Colonic mucosa (tissue), 4 donors: ENCODE measurements at regions not wholly inside any gene's neighbourhood (a gene's known extent, or its start where the extent isn't known, plus 50 kb on each side); places are given as distances from the start of the nearest gene placed in this dataset.

ENCODE experiments used
- DNase-seq: peaks from one replicate; pipeline ENCODE4 v3.0.0-alpha.2; 2020
- H3K27ac ChIP-seq: fragments of 200-600 bp; one replicate; pipeline ENCODE4 v1.8.0; 2021
- H3K27me3 ChIP-seq: fragments of 200-600 bp; one replicate; pipeline ENCODE4 v1.8.0; 2021
- H3K36me3 ChIP-seq: fragments of 200-600 bp; one replicate; pipeline ENCODE4 v1.8.0; 2021
- H3K4me1 ChIP-seq: fragments of 200-600 bp; one replicate; pipeline ENCODE4 v1.8.0; 2021; ENCODE audit warnings: mild to moderate bottlenecking
- H3K4me3 ChIP-seq: fragments of 200-600 bp; one replicate; pipeline ENCODE4 v1.8.0; 2021
- H3K9ac ChIP-seq, 2 donors: one replicate each; pipeline ENCODE4 v1.7.0; 2013; ENCODE audit warnings: control low read depth in 2 of 2, low read depth in 2 of 2, low read length in 2 of 2
- H3K9me3 ChIP-seq: fragments of 200-600 bp; one replicate; pipeline ENCODE4 v1.8.0; 2021
- CTCF ChIP-seq: fragments of 200-600 bp; IDR thresholded peaks from one replicate; pipeline ENCODE4 v1.8.0; 2022; ENCODE audit warnings: antibody characterized with exemption, mild to moderate bottlenecking
- intact Hi-C: fragments of 100-400 bp; cut with DNase I; formaldehyde crosslinking; loops from one replicate; pipeline ENCODE4 v1.14.1; 2022
- donor health status: healthy.
- donor health status: DM: no; HTN: no; CAD: no.
- donor health status: DM: no; HTN: no; CAD: no.

GRCh38 chr11:28976012-28976800 lies 868.0 kb downstream of the METTL15 start:
- Histone ChIP-seq H3K9ac (no peak overlapping the region), H3K27ac (no peak overlapping the region), H3K4me1 (no peaks in the 10 kb centered on the region), H3K27me3 (no peaks in the 10 kb centered on the region), H3K4me3 (no peak overlapping the region), H3K36me3 (no peaks in the 10 kb centered on the region), H3K9me3 (no peaks in the 10 kb centered on the region)
- no peak for TF ChIP-seq CTCF
- DNase-seq, result no peak
- intact Hi-C loops, result no loop called here

DNA sequence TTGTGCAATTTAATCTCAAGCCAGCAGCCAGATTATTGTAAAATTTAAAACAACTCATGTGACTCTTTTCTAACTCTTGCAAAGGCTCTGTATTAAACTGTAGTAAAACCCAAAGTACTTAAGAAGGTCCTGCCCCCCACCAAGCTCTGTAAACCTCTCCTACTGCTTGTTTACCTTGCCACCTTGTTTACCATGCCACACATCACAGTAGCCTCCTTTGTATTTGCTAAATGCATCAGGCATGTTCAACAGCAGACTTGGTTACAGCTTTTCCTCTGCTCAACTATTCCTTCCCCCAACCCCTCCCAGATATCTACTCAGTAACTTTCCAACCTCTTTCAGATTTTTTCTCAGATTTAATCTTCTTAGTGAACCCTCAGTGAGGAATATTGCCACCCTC lies 861.6 kb downstream of the METTL15 start:
- Histone ChIP-seq H3K27ac (no peak overlapping the region), H3K9me3 (no peaks in the 10 kb centered on the region), H3K4me3 (no peak overlapping the region), H3K4me1 (no peaks in the 10 kb centered on the region), H3K27me3 (no peaks in the 10 kb centered on the region), H3K9ac (no peak overlapping the region), H3K36me3 (no peaks in the 10 kb centered on the region)
- no peak for TF ChIP-seq CTCF
- intact Hi-C loops, result no loop called here
- no peak for DNase-seq

- Histone ChIP-seq H3K4me3 (no peak overlapping the region), H3K9me3 (no peaks in the 10 kb centered on the region), H3K27me3 (no peaks in the 10 kb centered on the region), H3K27ac (no peak overlapping the region), H3K9ac (no peak overlapping the region), H3K4me1 (no peaks in the 10 kb centered on the region), H3K36me3 (no peaks in the 10 kb centered on the region)
- DNase-seq, result no peak
- no peak for TF ChIP-seq CTCF
- intact Hi-C loops, result no loop called here
These were observed 858.8 kb downstream of the METTL15 start for GRCh38 chr11:28966951-28967350.

DNA sequence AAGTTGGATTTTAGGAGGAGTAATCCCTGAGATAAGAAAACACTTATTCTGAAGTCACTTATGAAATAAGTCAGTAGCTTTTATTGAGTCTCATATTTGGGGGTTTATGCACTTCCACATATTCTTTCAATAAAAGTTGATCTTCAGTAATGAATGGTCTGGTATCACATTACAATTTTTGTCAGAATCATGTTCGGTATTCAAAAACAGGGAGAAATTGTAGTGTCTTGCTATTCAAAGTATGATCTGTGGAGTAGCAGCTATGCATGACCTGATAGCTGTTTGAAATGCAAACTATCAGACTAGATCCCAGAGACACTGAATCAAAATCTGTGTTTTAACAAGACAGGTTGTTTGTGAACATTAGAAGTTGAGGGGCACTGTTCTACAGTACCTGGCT lies 857.6 kb downstream of the METTL15 start:
- no peaks in the 10 kb centered on the region for H3K4me1 ChIP-seq
- H3K27ac ChIP-seq, result no peak overlapping the region
- no peak for TF ChIP-seq CTCF
- H3K9me3 ChIP-seq, result no peaks in the 10 kb centered on the region
- no peak overlapping the region for H3K9ac ChIP-seq
- intact Hi-C loops, result no loop called here
- no peaks in the 10 kb centered on the region for H3K36me3 ChIP-seq
- no peaks in the 10 kb centered on the region for H3K27me3 ChIP-seq
- no peak overlapping the region for H3K4me3 ChIP-seq
- no peak for DNase-seq

DNA sequence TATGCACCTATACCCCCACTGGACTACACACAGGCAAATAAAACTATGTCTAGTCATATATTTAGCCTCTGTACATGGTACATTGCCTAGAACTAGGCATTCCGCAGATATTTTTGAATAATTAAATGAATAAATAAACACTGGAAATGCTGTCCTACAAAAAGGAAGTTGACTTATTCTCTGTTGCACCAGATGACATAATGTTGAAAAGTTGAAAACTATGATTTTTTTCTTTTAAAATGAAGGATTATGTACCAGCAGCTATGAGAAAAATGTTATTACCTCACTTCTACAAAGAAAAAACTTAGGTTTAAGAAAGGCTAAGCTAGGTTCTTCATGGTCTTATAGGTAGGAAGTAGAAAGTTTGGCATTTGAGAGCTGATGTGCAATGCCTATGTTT lies 856.6 kb downstream of the METTL15 start:
- H3K9ac ChIP-seq, result no peak overlapping the region
- no peaks in the 10 kb centered on the region for H3K27me3 ChIP-seq
- TF ChIP-seq CTCF, result no peak
- DNase-seq, result no peak
- H3K4me3 ChIP-seq, result no peak overlapping the region
- H3K27ac ChIP-seq, result no peak overlapping the region
- H3K36me3 ChIP-seq, result no peaks in the 10 kb centered on the region
- intact Hi-C loops, result no loop called here
- H3K4me1 ChIP-seq, result no peaks in the 10 kb centered on the region
- H3K9me3 ChIP-seq, result no peaks in the 10 kb centered on the region
